ENCODE measurements at regions not wholly inside any gene's neighbourhood (a gene's known extent, or its start where the extent isn't known, plus 50 kb on each side); places are given as distances from the start of the nearest gene placed in this dataset.
"Not testable (repeated sequence)": the region's sequence is repeated elsewhere in the genome, so short reads cannot be mapped to it uniquely, and the experiment has no call there.

GRCh38 chr3:31319332-31319731 lies 213.4 kb upstream of the STT3B start:
- no peak overlapping the region for H3K27ac Mint-ChIP-seq
- DNase-seq = no peak
- H3K4me3 Mint-ChIP-seq = no peak overlapping the region
- H3K27me3 Mint-ChIP-seq = no peaks in the 10 kb centered on the region
- H3K9me3 Mint-ChIP-seq = peaks cover 31% of the 10 kb centered on the region
- H3K36me3 Mint-ChIP-seq (ENCODE audit: low read depth) = peaks cover 7% of the 10 kb centered on the region
- H3K4me1 Mint-ChIP-seq = no peaks in the 10 kb centered on the region
- intact Hi-C loops (cut with micrococcal nuclease) = no loop called here

GRCh38 chr3:31321620-31322019 lies 211.1 kb upstream of the STT3B start:
- H3K4me1 Mint-ChIP-seq = no peaks in the 10 kb centered on the region
- peaks cover 24% of the 10 kb centered on the region for H3K9me3 Mint-ChIP-seq
- no peaks in the 10 kb centered on the region for H3K27me3 Mint-ChIP-seq
- no peak for DNase-seq
- no peak overlapping the region for H3K4me3 Mint-ChIP-seq
- H3K27ac Mint-ChIP-seq = no peak overlapping the region
- peaks cover 2% of the 10 kb centered on the region for H3K36me3 Mint-ChIP-seq (ENCODE audit: low read depth)
- intact Hi-C loops (cut with micrococcal nuclease) = no loop called here

GRCh38 chr3:31322460-31322859 lies 210.3 kb upstream of the STT3B start:
- Mint-ChIP-seq H3K4me3 (no peak overlapping the region), H3K36me3 (ENCODE audit: low read depth) (no peaks in the 10 kb centered on the region), H3K27me3 (no peaks in the 10 kb centered on the region), H3K27ac (no peak overlapping the region), H3K4me1 (no peaks in the 10 kb centered on the region), H3K9me3 (peaks cover 21% of the 10 kb centered on the region)
- no peak for DNase-seq
- intact Hi-C loops (cut with micrococcal nuclease) = no loop called here

GRCh38 chr3:31327826-31328357 lies 204.8 kb upstream of the STT3B start:
- H3K4me1 Mint-ChIP-seq; H3K36me3 Mint-ChIP-seq (ENCODE audit: low read depth); H3K4me3 Mint-ChIP-seq; H3K27me3 Mint-ChIP-seq; H3K27ac Mint-ChIP-seq; intact Hi-C loops (cut with micrococcal nuclease); DNase-seq: not testable (repeated sequence)
- H3K9me3 Mint-ChIP-seq = peaks cover 32% of the 10 kb centered on the region

GRCh38 chr3:31331278-31331677 lies 201.4 kb upstream of the STT3B start:
- intact Hi-C loops (cut with micrococcal nuclease) = no loop called here
- no peak overlapping the region for H3K4me3 Mint-ChIP-seq

GRCh38 chr3:31341130-31341529 lies 191.6 kb upstream of the STT3B start:
- Mint-ChIP-seq H3K36me3 (ENCODE audit: low read depth) (no peaks in the 10 kb centered on the region), H3K4me3 (no peak overlapping the region), H3K4me1 (no peaks in the 10 kb centered on the region), H3K27me3 (no peaks in the 10 kb centered on the region), H3K27ac (no peak overlapping the region), H3K9me3 (peaks cover 18% of the 10 kb centered on the region)
- DNase-seq = peak; percentile 21
- intact Hi-C loops (cut with micrococcal nuclease) = loop anchor here (10.0 kb wide), 1 partner anchor 56 kb away; no protein-coding TSS in a partner anchor

More at GRCh38 chr3:31331278-31331677, 201.4 kb upstream of the STT3B start:
- DNase-seq = no peak
- H3K4me1 Mint-ChIP-seq = no peaks in the 10 kb centered on the region
- peaks cover 5% of the 10 kb centered on the region for H3K36me3 Mint-ChIP-seq (ENCODE audit: low read depth)
- no peak overlapping the region for H3K27ac Mint-ChIP-seq
- no peaks in the 10 kb centered on the region for H3K27me3 Mint-ChIP-seq
- H3K9me3 Mint-ChIP-seq = peaks cover 28% of the 10 kb centered on the region

- no peak overlapping the region for H3K4me3 Mint-ChIP-seq
- no peaks in the 10 kb centered on the region for H3K36me3 Mint-ChIP-seq (ENCODE audit: low read depth)
- intact Hi-C loops (cut with micrococcal nuclease) = loop anchor here (10.0 kb wide), 1 partner anchor 58 kb away; no protein-coding TSS in a partner anchor
- no peak for DNase-seq
- no peak overlapping the region for H3K27ac Mint-ChIP-seq
- H3K27me3 Mint-ChIP-seq = no peaks in the 10 kb centered on the region
- no peaks in the 10 kb centered on the region for H3K4me1 Mint-ChIP-seq
- peaks cover 15% of the 10 kb centered on the region for H3K9me3 Mint-ChIP-seq
Observed at GRCh38 chr3:31343075-31343474, 189.7 kb upstream of the STT3B start.

GRCh38 chr3:31345581-31345980 lies 187.1 kb upstream of the STT3B start:
- H3K9me3 Mint-ChIP-seq = peaks cover 15% of the 10 kb centered on the region
- no peak overlapping the region for H3K4me3 Mint-ChIP-seq
- H3K4me1 Mint-ChIP-seq = no peaks in the 10 kb centered on the region
- no peaks in the 10 kb centered on the region for H3K36me3 Mint-ChIP-seq (ENCODE audit: low read depth)
- intact Hi-C loops (cut with micrococcal nuclease) = loop anchor here (10.0 kb wide), 1 partner anchor 61 kb away; no protein-coding TSS in a partner anchor
- no peak overlapping the region for H3K27ac Mint-ChIP-seq
- no peak for DNase-seq
- no peaks in the 10 kb centered on the region for H3K27me3 Mint-ChIP-seq

GRCh38 chr3:31346542-31346979 lies 186.2 kb upstream of the STT3B start:
- intact Hi-C loops (cut with micrococcal nuclease) = loop anchor here (10.0 kb wide), 1 partner anchor 62 kb away; no protein-coding TSS in a partner anchor
- no peak for DNase-seq
- Mint-ChIP-seq H3K4me3 (no peak overlapping the region), H3K4me1 (peaks cover 3% of the 10 kb centered on the region), H3K27me3 (no peaks in the 10 kb centered on the region), H3K27ac (no peak overlapping the region), H3K9me3 (peaks cover 19% of the 10 kb centered on the region), H3K36me3 (ENCODE audit: low read depth) (no peaks in the 10 kb centered on the region)

- intact Hi-C loops (cut with micrococcal nuclease) = loop anchor here (10.0 kb wide), 1 partner anchor 64 kb away; no protein-coding TSS in a partner anchor
- Mint-ChIP-seq H3K27me3 (no peaks in the 10 kb centered on the region), H3K9me3 (peaks cover 23% of the 10 kb centered on the region), H3K4me3 (no peak overlapping the region), H3K36me3 (ENCODE audit: low read depth) (no peaks in the 10 kb centered on the region), H3K27ac (no peak overlapping the region), H3K4me1 (peaks cover 3% of the 10 kb centered on the region)
- DNase-seq = no peak
Observed at GRCh38 chr3:31349001-31349748, 183.6 kb upstream of the STT3B start.

- Mint-ChIP-seq H3K27me3 (no peaks in the 10 kb centered on the region), H3K4me1 (peaks cover 3% of the 10 kb centered on the region), H3K9me3 (peaks cover 20% of the 10 kb centered on the region), H3K4me3 (no peak overlapping the region), H3K36me3 (ENCODE audit: low read depth) (no peaks in the 10 kb centered on the region), H3K27ac (no peak overlapping the region)
- DNase-seq = peak; percentile 36
- intact Hi-C loops (cut with micrococcal nuclease) = no loop called here
Observed at GRCh38 chr3:31350307-31350706, 182.4 kb upstream of the STT3B start.

- peaks cover 29% of the 10 kb centered on the region for H3K9me3 Mint-ChIP-seq
- intact Hi-C loops (cut with micrococcal nuclease) = no loop called here
- no peak overlapping the region for H3K27ac Mint-ChIP-seq
- no peak overlapping the region for H3K4me3 Mint-ChIP-seq
- no peaks in the 10 kb centered on the region for H3K27me3 Mint-ChIP-seq
- no peak for DNase-seq
- H3K4me1 Mint-ChIP-seq = peaks cover 6% of the 10 kb centered on the region
- peaks cover 6% of the 10 kb centered on the region for H3K36me3 Mint-ChIP-seq (ENCODE audit: low read depth)
Observed at GRCh38 chr3:31352331-31352730, 180.4 kb upstream of the STT3B start.

- DNase-seq = no peak
- Mint-ChIP-seq H3K4me3 (no peak overlapping the region), H3K4me1 (peaks cover 12% of the 10 kb centered on the region), H3K9me3 (peaks cover 29% of the 10 kb centered on the region), H3K27me3 (no peaks in the 10 kb centered on the region), H3K27ac (no peak overlapping the region), H3K36me3 (ENCODE audit: low read depth) (peaks cover 6% of the 10 kb centered on the region)
- intact Hi-C loops (cut with micrococcal nuclease) = no loop called here
Observed at GRCh38 chr3:31353166-31353565, 179.6 kb upstream of the STT3B start.

- peaks cover 12% of the 10 kb centered on the region for H3K4me1 Mint-ChIP-seq
- H3K27me3 Mint-ChIP-seq = no peaks in the 10 kb centered on the region
- no peak overlapping the region for H3K27ac Mint-ChIP-seq
- no peak for DNase-seq
- peaks cover 29% of the 10 kb centered on the region for H3K9me3 Mint-ChIP-seq
- intact Hi-C loops (cut with micrococcal nuclease) = no loop called here
- H3K4me3 Mint-ChIP-seq = no peak overlapping the region
- peaks cover 6% of the 10 kb centered on the region for H3K36me3 Mint-ChIP-seq (ENCODE audit: low read depth)
Observed at GRCh38 chr3:31354373-31354772, 178.4 kb upstream of the STT3B start.
